GM12873 (cell line): ENCODE measurements at regions not wholly inside any gene's neighbourhood (a gene's known extent, or its start where the extent isn't known, plus 50 kb on each side); places are given as distances from the start of the nearest gene placed in this dataset.

Experiments
- CTCF ChIP-seq: IDR thresholded peaks from 2 replicates; pipeline ENCODE4 v1.5.1; 2012; ENCODE audit warnings: low read depth, mild to moderate bottlenecking, moderate library complexity, low read length, control low read depth; ENCODE audit not compliant: insufficient read depth; ENCODE audit errors: missing control alignments

DNA sequence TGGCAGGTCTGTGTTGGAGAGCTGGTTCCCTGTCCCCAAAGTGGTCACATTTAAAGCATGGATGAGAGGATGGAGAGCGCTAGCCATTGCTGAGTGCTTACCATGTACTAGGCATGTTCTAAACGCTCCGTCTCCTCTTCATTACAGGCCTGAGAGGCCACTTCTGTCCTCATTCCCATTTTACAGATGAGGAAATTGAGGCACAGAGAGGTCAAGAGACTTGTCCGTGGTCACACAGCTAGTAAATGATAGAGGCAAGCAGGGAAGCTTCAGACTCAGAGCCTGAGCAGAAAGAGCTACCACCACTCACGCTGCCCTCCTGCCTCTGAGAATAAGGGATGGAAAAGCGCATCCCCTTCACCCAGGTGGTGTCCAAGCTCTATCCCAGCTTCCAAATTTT lies 64.3 kb downstream of the SLC25A47 start:
- no peak for TF ChIP-seq CTCF

DNA sequence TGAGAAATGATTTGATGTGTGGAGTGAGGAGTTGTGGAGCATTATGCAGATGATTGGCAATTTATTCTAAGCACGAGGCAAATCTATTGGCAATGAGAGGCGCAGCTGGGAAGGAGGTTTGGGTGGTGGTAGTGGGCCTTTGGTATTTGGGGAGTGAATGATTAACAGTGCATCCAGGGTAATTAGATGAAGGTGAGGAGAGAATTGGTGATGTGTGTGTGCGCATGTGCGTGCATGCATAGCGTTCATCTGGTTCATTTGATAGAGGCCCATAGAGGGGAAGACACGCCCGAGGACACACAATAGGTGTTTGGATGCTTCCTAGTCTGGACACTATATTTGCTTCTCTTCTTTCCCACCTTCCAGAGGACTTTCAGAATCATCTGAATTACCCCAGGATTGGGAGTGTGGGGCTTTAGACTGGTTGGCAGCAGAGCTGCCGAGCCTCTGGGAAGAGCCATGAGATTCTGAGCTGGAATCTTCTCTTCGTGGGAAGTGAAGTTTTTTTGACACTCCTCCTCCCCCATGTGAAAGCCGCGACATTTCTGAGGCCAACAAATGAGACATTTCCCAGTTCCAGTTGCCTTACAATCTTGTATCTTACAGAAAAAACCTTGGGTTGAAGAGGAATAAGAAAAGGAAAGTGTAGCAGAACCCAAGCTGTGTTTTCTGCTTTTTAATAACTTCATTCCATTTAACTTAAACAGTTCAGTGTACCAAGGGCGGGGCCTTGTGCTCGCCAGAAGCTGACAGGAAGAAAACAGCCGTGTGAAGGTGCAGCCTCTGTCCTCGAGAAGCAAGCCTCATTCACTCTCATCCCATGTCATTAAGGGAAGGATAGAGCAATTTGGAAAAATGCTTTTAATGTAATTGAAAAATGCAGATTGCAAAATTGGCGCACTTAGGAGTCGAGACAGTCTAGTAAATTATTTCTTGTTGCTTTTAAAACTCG lies 65.2 kb downstream of the SLC25A47 start:
- TF ChIP-seq CTCF = no peak

GRCh38 chr14:100389497-100390104 lies 66.5 kb downstream of the SLC25A47 start:
- TF ChIP-seq CTCF = no peak

DNA sequence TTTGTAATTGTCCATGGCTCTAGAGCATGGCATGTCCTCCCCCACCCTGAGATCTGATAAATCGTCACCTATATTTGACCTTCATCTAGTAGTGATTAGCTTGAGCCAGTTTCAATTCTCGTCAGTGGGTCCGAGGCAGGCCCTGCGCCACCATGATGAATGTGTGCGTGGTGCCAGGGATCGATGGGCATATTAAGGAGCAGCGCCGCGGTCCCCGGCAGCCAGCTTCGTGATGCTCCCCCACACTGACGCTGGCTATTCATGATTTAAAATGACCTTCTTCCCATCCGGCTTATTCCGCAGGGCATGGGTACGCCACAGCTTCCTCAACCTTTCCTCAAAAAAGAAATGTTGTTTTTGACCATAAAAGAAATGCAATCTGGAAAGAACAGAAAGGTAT lies 68.0 kb downstream of the SLC25A47 start:
- TF ChIP-seq CTCF = no peak

- TF ChIP-seq CTCF = no peak
Observed at GRCh38 chr14:100391724-100392123, 68.6 kb downstream of the SLC25A47 start.

DNA sequence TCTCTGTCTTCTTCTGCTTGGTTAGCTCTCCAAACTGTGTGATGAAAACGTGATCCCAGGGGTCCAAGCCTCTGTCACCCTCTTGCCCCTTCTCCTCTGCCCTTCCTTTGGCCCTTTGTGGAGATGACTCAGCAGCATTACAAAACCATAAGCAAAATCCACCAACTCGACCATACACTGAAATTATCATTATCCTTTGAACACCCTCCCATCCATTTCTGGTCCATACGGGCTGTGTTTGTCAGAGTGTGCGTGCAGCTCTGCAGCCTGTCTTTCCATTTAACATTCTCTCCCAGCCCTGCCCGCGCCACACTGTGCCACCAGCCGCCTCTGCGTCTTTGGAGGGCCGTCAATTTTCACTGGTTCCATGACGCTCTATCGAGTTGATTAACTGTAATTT lies 69.2 kb downstream of the SLC25A47 start:
- no peak for TF ChIP-seq CTCF

DNA sequence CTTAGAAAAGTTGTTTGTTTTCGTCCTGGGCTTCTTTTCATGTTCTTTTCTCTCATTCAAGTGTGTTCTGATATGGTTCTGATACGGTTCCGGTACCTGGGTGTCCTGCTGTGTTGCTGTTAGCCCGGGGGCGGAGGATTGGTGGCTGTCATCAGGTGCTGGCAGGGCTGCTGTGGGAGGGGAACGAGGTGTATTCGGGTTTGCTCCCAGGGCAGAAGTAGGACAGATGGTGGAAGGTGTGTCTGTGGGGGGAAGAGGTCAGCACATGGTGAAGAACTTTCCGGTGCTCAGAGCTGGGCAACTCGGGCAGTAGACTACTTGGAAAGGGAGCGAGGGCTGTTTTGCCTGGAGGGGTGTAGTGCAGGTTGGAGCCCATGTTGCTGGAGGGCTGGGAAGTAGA lies 70.2 kb downstream of the SLC25A47 start:
- TF ChIP-seq CTCF = no peak
